ENCODE measurements at regions not wholly inside any gene's neighbourhood (a gene's known extent, or its start where the extent isn't known, plus 50 kb on each side); places are given as distances from the start of the nearest gene placed in this dataset.

DNA sequence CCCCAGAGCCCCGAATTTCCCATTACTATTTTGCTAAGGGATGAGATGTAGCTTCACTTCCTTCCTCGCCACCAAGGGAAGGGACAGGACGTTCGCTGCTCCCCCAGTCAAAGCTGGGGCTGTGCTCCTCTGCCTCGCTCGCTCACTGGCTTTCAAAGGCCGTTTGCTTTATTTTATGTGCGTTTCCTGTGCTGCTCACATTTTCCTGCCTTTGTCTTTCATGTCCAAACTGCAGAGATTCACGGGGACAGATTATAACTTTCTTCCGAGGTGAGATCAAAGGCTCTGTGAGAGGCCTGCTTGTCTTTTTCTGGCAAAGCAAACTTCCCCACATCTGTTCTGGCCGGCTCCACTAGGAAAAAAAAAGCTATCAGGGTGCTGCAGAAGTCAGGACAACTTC, 76.0 kb upstream of the FZD10 start (continued):
- TF ChIP-seq EGR1 (IDR thresholded peaks at IDR 0.05; ENCODE audit: borderline replicate concordance, low read depth, low read length): no peak
- no peak for TF ChIP-seq POLR2A (IDR thresholded peaks at IDR 0.05; ENCODE audit: control extremely low read depth in 1 of 2, low read depth in 2 of 2, low read length in 2 of 2)
- no peak for TF ChIP-seq TAF7 (optimal IDR thresholded peaks at IDR 0.05; ENCODE audit: borderline replicate concordance, low read depth, low read length)

All from H1 (cell line).